Activated B cell treated with CpG ODN at 0.5 μM for 24 hours (primary cell): ENCODE measurements at regions not wholly inside any gene's neighbourhood (a gene's known extent, or its start where the extent isn't known, plus 50 kb on each side); places are given as distances from the start of the nearest gene placed in this dataset.

Experiments used
- ATAC-seq: fragments of 200-7000 bp; cut with Tn5 transposase; one replicate; pipeline ENCODE4 v1.10.0; 2021; ENCODE audit warnings: low read depth, mild to moderate bottlenecking, moderate library complexity
- CTCF ChIA-PET: fragments of 350-600 bp; sonication (Branson Sonifier 250); formaldehyde crosslinking; loops from one replicate; lab custom pipeline; 2021; ENCODE audit warnings: antibody characterized with exemption; lab: Charles Lee
- POLR2A ChIA-PET: fragments of 350-600 bp; sonication (Branson Sonifier 250); formaldehyde crosslinking; loops from one replicate; lab custom pipeline; 2021; ENCODE audit warnings: antibody characterized with exemption; lab: Charles Lee
- DNase-seq: peaks from one replicate; pipeline ENCODE4 v3.0.0; 2022
- H3K27ac Mint-ChIP-seq: one replicate; pipeline ENCODE4 v1.8.0; 2020; ENCODE audit warnings: mixed read lengths
- H3K27me3 Mint-ChIP-seq: one replicate; pipeline ENCODE4 v1.8.0; 2021; ENCODE audit warnings: mixed read lengths
- H3K36me3 Mint-ChIP-seq: one replicate; pipeline ENCODE4 v1.8.0; 2021; ENCODE audit warnings: low read depth, mixed read lengths
- H3K4me1 Mint-ChIP-seq: one replicate; pipeline ENCODE4 v1.8.0; 2021; ENCODE audit warnings: mixed read lengths
- H3K4me3 Mint-ChIP-seq: one replicate; pipeline ENCODE4 v1.8.0; 2020; ENCODE audit warnings: mild to moderate bottlenecking, mixed read lengths
- H3K9me3 Mint-ChIP-seq: one replicate; pipeline ENCODE4 v1.8.0; 2020; ENCODE audit warnings: mixed read lengths
- intact Hi-C: fragments of 100-400 bp; cut with micrococcal nuclease; formaldehyde crosslinking; loops from one replicate; pipeline ENCODE4 v1.15.1; 2024
- TF ChIP-seq, protein P1 (sequence below): fragments of 200-600 bp; IDR thresholded peaks from one replicate; pipeline ENCODE4 v1.8.0; 2022; ENCODE audit warnings: antibody characterized with exemption, mild to moderate bottlenecking

DNA sequence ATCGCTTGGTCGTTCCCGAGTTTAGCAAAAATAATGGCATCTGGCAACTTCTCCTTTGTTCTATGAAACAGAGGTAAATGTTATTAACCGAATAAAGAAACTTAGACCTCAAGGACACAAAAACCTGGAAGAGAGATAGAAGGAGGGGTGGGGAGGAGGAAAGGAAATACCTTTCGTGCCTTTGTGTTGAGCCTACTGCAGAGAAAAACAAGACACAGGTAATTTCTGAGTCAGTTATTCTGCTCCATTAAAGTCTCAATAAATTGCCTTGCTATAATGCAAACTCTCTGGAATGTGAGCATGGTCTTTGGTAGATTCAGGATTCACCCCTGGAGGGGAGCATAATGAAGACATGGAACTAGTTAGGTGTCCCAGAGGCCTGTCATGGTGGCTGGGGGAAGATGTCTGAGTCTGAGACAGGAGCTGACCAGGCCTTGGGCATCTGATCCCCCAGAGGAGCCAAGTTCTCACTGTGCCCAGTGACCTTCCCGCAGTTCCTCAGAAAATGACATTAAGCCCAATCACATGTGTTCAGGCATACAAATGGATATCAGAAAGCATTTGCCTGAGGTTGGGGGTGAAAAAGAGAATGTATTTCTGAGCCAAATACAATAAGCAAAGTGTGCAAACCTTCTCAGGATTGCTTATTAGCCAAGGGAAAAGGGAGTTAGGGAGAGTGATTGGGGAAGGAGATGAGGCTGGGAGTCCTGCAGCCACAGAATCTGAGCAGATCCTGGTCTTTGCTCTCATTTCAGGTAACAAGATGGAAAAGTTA, 72.6 kb upstream of the CADM1 start:
- intact Hi-C loops, result no loop called here
- Mint-ChIP-seq H3K36me3 (no peaks in the 10 kb centered on the region), H3K9me3 (no peaks in the 10 kb centered on the region), H3K4me3 (no peak overlapping the region), H3K4me1 (no peaks in the 10 kb centered on the region), H3K27me3 (no peaks in the 10 kb centered on the region), H3K27ac (no peak overlapping the region)
- no peak for DNase-seq
- ATAC-seq, result no peak
- POLR2A ChIA-PET, result no interaction called here
- CTCF ChIA-PET, result no interaction called here
- TF ChIP-seq, protein P1, sequence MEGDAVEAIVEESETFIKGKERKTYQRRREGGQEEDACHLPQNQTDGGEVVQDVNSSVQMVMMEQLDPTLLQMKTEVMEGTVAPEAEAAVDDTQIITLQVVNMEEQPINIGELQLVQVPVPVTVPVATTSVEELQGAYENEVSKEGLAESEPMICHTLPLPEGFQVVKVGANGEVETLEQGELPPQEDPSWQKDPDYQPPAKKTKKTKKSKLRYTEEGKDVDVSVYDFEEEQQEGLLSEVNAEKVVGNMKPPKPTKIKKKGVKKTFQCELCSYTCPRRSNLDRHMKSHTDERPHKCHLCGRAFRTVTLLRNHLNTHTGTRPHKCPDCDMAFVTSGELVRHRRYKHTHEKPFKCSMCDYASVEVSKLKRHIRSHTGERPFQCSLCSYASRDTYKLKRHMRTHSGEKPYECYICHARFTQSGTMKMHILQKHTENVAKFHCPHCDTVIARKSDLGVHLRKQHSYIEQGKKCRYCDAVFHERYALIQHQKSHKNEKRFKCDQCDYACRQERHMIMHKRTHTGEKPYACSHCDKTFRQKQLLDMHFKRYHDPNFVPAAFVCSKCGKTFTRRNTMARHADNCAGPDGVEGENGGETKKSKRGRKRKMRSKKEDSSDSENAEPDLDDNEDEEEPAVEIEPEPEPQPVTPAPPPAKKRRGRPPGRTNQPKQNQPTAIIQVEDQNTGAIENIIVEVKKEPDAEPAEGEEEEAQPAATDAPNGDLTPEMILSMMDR, result no peak

DNA sequence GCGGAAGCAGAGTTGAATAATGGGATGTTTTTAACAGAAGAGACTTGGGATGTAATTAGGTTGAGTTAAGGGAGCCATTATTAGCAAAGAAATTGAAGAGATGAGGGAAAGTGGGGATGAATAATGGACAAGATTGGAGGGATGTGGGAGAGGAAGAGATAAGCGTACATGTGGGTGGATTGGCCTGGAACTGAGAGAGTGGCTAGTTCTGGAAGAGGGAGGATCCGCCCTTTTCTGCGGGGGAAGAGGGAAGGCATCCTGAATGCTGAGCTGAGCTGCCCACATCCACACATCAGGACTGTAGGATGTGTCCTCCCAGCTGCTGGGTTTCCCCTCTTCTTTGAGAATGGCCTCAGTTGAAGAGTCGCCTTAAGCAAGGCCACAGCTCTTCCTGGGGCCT, 68.3 kb upstream of the CADM1 start:
- intact Hi-C loops, result no loop called here
- POLR2A ChIA-PET, result no interaction called here
- Mint-ChIP-seq H3K27me3 (peaks cover 2% of the 10 kb centered on the region), H3K9me3 (no peaks in the 10 kb centered on the region), H3K4me1 (no peaks in the 10 kb centered on the region), H3K4me3 (no peak overlapping the region), H3K27ac (no peak overlapping the region), H3K36me3 (no peaks in the 10 kb centered on the region)
- TF ChIP-seq, protein P1, result no peak
- DNase-seq, result no peak
- CTCF ChIA-PET, result no interaction called here
- ATAC-seq, result no peak

DNA sequence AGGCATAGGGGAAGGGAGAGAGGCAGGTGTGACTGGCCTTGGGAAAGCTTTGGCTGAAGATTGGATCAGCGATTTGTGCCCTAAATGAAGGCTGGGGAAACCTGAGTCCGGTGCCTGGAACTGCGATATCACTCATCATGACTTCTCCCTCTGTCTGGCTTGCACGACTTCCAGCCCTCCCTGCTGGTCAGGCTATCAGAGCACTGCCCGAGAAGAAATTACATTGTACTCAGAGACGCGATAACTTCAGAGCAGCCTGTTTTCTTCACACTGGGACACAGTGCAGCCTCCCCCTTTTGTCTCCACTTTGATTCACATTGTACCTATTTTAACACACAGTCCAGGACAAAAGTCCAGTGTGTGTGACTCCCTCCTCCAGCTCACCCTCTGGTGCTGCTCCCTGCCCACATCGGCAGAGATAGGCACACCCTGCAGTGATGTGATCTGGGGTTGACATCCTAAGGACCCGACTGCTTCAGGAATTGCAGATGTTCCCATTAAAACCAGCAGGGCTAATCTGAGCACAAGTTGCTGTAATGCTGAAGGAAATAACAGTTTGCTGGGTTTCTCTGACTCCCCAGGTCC, 62.1 kb upstream of the CADM1 start:
- Mint-ChIP-seq H3K4me3 (no peak overlapping the region), H3K36me3 (no peaks in the 10 kb centered on the region), H3K4me1 (no peaks in the 10 kb centered on the region), H3K27ac (no peak overlapping the region), H3K27me3 (peaks cover 2% of the 10 kb centered on the region), H3K9me3 (no peaks in the 10 kb centered on the region)
- intact Hi-C loops, result no loop called here
- ChIA-PET CTCF (no interaction called here), POLR2A (no interaction called here)
- TF ChIP-seq, protein P1, result no peak
- ATAC-seq (no peak), DNase-seq (no peak)

GRCh38 chr11:115564851-115565250, 60.6 kb upstream of the CADM1 start:
- CTCF ChIA-PET, result no interaction called here
- no peak overlapping the region for H3K27ac Mint-ChIP-seq
- no peaks in the 10 kb centered on the region for H3K4me1 Mint-ChIP-seq
- H3K36me3 Mint-ChIP-seq, result no peaks in the 10 kb centered on the region
- no peak for ATAC-seq
- no peaks in the 10 kb centered on the region for H3K9me3 Mint-ChIP-seq
- POLR2A ChIA-PET, result no interaction called here
- DNase-seq, result no peak
- no peak overlapping the region for H3K4me3 Mint-ChIP-seq
- H3K27me3 Mint-ChIP-seq, result peaks cover 2% of the 10 kb centered on the region
- TF ChIP-seq, protein P1, result no peak
- intact Hi-C loops, result no loop called here

DNA sequence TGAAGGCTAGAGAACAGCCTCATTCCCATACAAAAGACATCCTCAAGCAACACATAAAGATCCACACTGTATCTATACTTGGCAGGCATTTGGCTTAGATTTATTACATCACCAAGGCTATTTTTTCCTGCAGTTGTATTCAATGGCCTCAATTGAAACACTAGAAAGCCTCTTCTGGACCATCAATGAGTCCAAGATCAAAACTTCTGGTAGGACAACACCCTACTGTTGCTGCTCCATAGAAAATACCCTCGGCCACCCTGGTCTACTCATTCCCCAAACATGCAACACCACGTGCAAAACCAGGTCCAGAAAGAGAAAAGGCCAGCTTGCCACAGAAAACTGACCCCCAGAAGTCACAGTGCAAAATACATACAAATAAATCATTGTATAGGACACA, 56.9 kb upstream of the CADM1 start:
- TF ChIP-seq, protein P1, result no peak
- Mint-ChIP-seq H3K4me1 (no peaks in the 10 kb centered on the region), H3K36me3 (no peaks in the 10 kb centered on the region), H3K9me3 (no peaks in the 10 kb centered on the region), H3K27ac (no peak overlapping the region), H3K27me3 (no peaks in the 10 kb centered on the region), H3K4me3 (no peak overlapping the region)
- POLR2A ChIA-PET, result no interaction called here
- DNase-seq (no peak), ATAC-seq (no peak)
- CTCF ChIA-PET, result no interaction called here
- intact Hi-C loops, result no loop called here
